Ishikawa (cell line): ENCODE measurements at regions not wholly inside any gene's neighbourhood (a gene's known extent, or its start where the extent isn't known, plus 50 kb on each side); places are given as distances from the start of the nearest gene placed in this dataset.
A peak's percentile ranks its signal among the peaks of the same experiment; 100 is the strongest.

Experiments
- CEBPB ChIP-seq: IDR thresholded peaks from 2 replicates; pipeline ENCODE4 v1.6.1; 2012
- CREB1 ChIP-seq: IDR thresholded peaks from 2 replicates; pipeline ENCODE4 v1.6.1; 2012; ENCODE audit warnings: low read depth
- EGR1 ChIP-seq: IDR thresholded peaks from 2 replicates; pipeline ENCODE4 v1.6.1; 2012
- EP300 ChIP-seq: IDR thresholded peaks from 2 replicates; pipeline ENCODE4 v1.6.1; 2012; ENCODE audit warnings: borderline replicate concordance
- FOXM1 ChIP-seq: IDR thresholded peaks from 2 replicates; pipeline ENCODE4 v1.6.1; 2012; ENCODE audit warnings: low read depth, borderline replicate concordance
- MAX ChIP-seq: IDR thresholded peaks from 2 replicates; pipeline ENCODE4 v1.6.1; 2012
- NFIC ChIP-seq: IDR thresholded peaks from 2 replicates; pipeline ENCODE4 v1.6.1; 2012
- RAD21 ChIP-seq: IDR thresholded peaks from 2 replicates; pipeline ENCODE4 v1.6.1; 2012; ENCODE audit warnings: low read depth
- REST ChIP-seq: IDR thresholded peaks from 2 replicates; pipeline ENCODE4 v1.6.1; 2012; ENCODE audit warnings: low read depth, mild to moderate bottlenecking
- TAF1 ChIP-seq: IDR thresholded peaks from 2 replicates; pipeline ENCODE4 v1.6.1; 2012; ENCODE audit warnings: low read depth, mild to moderate bottlenecking
- TCF12 ChIP-seq: IDR thresholded peaks from 2 replicates; pipeline ENCODE4 v1.6.1; 2012; ENCODE audit warnings: low read depth
- TEAD4 ChIP-seq: IDR thresholded peaks from 2 replicates; pipeline ENCODE4 v1.6.1; 2012
- USF1 ChIP-seq: IDR thresholded peaks from 2 replicates; pipeline ENCODE4 v1.6.1; 2012
- YY1 ChIP-seq: IDR thresholded peaks from 2 replicates; pipeline ENCODE4 v1.6.1; 2012; ENCODE audit warnings: low read depth
- ZBTB7A ChIP-seq: IDR thresholded peaks from 2 replicates; pipeline ENCODE4 v1.6.1; 2012; ENCODE audit warnings: low read depth

GRCh38 chr3:22113453-22113852 is 362.4 kb upstream of the ZNF385D start:
- TF ChIP-seq USF1 (no peak), RAD21 (no peak), TEAD4 (no peak), YY1 (no peak), FOXM1 (no peak), TCF12 (no peak), EGR1 (no peak), REST (no peak), CREB1 (no peak), TAF1 (no peak), ZBTB7A (no peak), EP300 (no peak), NFIC (no peak), CEBPB (no peak)

- TF ChIP-seq EP300 (no peak), EGR1 (no peak), CREB1 (no peak), RAD21 (no peak), YY1 (no peak), REST (no peak), NFIC (no peak), MAX (no peak), FOXM1 (no peak), CEBPB (no peak)
These were observed 364.6 kb upstream of the ZNF385D start for GRCh38 chr3:22115581-22115980.

- TF ChIP-seq TCF12 (no peak), CREB1 (no peak), USF1 (no peak), TAF1 (no peak), REST (no peak), EGR1 (no peak), ZBTB7A (no peak), YY1 (no peak), CEBPB (no peak), NFIC (no peak), FOXM1 (no peak), TEAD4 (no peak), EP300 (no peak), MAX (no peak), RAD21 (no peak)
These were observed 366.1 kb upstream of the ZNF385D start for GRCh38 chr3:22117091-22117490.

GRCh38 chr3:22117751-22118346 is 366.8 kb upstream of the ZNF385D start:
- TF ChIP-seq RAD21 = peak; percentile 64
- no peak for TF ChIP-seq YY1

GRCh38 chr3:22118542-22118941 is 367.5 kb upstream of the ZNF385D start:
- TF ChIP-seq FOXM1 (no peak), USF1 (no peak), EGR1 (no peak), EP300 (no peak), ZBTB7A (no peak), RAD21 (no peak), TCF12 (no peak), MAX (no peak), CREB1 (no peak), YY1 (no peak), NFIC (no peak), TAF1 (no peak), CEBPB (no peak), REST (no peak), TEAD4 (no peak)
